Hepatic stellate cell (primary cell): ENCODE measurements at regions not wholly inside any gene's neighbourhood (a gene's known extent, or its start where the extent isn't known, plus 50 kb on each side); places are given as distances from the start of the nearest gene placed in this dataset.

Experiments used
- DNase-seq: peaks from one replicate; pipeline ENCODE4 v3.0.0; 2011; ENCODE audit warnings: low spot score

DNA sequence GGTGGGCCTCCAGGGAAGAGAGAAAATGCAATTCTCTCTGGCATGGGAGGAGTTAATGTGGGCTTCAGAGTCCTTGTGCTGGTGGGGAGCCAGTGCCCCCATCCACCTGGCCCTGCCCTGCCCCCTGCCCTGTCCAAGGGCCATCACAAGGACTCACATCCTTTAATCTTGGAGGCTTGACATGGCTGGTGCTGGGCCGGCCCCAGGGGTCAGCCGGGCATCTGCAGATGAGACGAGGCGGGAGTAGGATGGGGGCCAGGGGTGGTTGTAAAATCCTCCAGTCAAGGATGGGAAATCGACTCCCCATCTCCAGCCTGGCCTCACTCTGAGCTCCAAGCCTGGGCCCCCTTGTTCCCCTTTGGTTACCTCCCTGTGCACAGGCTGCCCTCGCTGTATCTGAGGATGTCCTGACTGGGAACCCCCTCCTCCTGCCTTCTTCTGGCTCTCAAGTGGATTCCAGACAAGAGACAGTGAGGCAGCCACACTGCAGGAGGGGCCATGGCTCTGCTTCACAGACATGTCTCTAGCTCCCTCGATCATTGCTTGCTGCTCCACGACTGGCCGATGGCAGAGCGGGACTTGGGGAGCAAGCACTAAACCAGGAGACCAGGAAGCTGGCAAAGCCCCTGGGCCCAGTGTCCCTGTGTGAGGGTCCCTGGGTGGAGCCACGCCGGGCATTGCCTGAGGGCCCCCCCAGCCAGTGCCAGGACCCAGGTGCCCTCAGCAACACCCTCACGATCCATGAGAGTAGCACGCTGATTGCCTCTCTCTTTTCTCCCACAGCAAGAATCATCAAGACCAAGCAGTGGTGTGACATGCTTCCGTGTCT is 1120.5 kb downstream of the BRD1 start:
- DNase-seq, result no peak

DNA sequence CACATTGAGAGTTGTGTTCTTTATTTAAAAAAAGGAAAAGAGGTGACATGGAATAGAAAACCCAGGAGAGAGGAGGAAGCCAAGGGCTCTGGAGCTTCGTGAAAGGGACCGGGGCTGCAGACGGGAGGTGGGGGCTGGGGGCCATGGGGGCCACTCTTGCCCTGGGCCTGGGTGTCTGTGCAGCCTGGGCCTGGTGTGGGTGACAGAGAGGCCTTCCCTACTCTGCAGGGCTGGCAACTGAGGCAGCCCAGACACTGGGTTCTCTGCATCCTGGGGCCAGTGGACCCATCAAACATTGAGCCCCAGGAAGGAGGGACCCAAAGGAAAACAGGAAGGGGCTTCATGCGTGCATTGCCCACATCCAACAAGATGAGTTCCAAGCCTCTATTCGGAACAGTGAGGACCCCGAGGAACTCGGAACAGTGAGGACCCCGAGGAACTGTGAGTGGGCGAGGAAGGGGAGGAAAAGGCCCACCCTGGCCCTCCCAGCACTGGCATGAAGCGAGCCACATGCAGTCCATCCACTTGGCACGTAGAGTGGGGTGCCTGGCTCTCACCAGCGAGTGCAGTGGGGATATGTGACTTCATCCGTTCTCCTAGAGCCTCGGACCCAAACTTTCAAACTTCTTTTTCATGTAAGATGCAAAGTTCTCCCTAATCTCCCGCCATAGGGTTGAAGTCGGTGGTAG is 1121.6 kb downstream of the BRD1 start:
- DNase-seq, result no peak

DNA sequence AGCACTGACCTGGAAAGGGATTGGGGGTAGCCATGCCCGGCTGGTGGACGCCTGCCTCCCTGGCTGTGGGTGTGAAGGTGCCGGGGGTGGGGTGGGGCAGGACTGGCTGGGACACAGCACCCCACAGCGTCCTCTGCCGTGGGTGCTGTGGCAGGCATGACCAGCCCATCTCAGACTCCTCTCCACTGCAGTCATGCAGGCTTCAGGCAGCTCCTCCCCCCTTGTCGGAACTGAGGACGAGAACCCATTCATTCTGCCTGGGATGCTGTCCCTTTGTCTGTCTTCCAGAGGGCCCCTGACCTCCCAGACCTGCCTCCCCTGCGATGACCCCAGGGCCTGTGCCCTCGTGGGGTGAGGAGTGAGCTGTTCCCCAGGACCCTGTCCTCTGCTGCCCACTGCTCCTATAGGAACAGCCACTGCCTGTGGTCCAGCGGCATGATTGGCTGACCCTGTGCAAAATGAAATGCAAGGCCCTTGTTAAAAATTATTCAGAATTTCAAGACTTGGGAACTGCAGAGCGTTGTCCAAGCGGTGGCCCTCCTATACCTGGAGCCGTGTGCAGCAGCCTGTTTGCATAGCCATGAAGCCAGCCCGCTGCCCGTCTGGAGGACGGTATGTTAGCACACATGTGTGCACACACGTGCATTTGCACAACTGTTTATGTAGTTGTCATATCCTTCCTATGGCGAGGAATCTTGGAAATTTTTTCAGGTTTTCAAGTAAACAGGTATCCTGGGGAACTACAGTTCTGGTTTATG is 1122.3 kb downstream of the BRD1 start:
- no peak for DNase-seq

DNA sequence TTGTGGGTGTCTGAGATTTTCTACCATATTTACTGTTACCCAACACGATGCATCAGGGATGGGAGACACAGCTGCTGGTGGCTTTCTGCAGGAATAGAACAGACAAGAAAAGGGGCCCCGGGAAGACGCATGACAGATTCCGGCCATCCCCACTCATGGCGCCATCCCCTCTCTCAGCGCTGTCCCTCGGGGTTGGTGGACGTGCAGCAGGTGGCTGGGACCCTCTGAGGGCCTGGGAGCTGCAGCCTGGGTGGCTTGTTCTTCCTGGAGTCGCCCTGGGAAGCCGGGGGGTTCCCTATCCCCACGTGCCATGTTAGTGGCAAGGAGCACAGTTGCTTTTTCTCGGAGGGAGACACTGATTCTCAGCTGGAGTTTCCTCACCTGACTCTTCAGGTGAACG is 1123.3 kb downstream of the BRD1 start:
- no peak for DNase-seq

DNA sequence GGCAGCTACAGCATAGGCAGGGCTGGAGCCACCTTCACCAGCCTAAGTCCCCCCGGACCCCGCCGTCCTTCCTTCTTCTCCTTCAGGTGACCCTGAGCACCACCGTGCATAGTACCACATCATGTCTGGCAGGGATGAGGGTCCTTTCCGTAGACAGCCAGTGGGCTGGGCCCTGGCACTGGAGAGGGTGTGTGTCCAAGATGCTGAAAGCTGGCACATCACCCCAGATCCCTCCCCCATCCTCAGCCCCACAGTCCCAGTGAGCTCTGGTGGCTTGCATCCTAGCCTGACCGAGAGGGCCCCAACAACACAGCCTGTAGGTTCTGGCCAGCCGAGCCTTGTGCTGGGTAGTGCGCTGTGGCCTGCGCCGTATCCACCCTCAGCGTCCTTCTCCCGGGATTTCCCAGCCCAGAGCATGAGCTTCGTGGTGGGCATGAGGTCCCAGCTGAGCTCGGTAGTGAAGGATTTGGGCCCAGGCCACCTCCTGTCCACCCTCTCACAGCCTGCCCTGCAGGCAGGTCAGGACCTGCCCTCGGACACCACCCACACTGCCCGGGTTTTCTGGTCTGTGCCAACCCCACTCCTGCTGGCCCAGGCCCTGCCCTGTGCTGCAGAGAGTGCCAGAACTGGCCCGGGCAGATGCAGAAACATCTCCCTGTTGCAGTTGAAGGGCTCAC is 1124.3 kb downstream of the BRD1 start:
- no peak for DNase-seq

DNA sequence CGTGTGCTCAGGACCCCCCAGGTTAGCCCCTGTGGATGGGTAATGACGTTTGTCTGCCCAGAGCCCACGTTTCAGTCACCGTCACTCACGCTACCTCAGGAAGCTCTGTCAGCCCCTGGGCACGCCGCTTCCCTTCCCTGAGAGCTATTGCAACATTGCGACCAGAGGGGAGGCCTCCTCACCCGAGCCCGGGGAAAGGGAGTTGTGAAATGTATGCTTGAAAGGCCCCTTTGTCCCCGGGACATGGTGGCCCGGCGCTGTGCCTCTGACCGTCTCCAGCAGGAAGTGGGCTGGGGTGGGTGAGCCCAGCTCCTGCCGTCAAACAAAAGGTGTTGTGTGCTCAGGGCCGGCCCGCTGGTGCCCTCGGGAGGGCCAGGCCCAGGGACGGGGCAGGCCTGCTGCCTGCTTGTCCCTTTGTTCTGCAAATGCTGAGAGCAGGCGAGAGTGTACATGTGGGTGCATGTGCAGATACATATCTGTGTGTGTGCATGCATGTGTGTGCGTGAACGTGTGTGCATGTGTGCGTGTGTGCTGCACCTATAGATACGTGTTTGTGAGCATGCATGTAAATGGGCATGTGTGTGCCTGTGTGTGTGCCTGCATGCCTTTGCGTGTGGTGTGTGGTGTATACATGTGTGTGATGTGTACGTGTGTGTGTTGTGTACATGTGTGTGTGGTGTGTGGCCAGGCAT is 1125.0 kb downstream of the BRD1 start:
- no peak for DNase-seq

DNA sequence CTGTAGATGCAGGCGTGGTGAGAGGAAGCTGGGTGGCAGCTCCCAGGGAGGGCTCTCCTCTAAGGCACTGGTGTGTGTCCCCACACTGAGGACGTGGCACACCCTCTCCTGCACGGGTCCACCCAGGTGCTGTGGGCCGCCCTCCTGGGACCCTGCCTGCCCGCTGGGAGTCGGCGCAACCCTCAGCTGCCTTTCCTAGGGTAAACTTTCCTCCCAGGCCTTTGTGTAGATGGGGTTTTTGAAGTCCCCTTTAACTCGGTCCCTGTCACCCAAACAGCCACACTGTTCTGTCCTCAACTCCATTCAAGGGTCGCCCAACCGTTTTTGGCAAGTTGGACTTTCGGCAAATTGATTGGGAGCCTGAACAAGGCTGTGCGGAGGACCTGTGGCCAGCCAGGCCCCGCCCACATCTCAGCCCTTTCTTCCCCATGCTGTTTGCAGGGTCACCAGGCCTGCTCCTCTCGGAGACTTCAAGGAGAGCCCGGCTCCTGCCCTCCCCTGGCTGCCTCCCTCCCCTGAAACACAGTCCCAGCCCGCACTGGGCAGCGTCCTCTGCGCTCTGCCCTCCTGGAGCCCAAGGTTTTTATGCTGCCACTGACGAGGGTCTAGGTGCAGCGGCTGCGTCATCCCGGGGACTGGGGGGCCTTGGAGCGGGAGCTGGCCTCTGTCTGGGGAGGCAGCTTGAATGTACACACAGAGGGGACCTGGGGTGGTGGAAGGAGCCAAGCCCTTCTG is 1126.2 kb downstream of the BRD1 start:
- DNase-seq, result no peak

DNA sequence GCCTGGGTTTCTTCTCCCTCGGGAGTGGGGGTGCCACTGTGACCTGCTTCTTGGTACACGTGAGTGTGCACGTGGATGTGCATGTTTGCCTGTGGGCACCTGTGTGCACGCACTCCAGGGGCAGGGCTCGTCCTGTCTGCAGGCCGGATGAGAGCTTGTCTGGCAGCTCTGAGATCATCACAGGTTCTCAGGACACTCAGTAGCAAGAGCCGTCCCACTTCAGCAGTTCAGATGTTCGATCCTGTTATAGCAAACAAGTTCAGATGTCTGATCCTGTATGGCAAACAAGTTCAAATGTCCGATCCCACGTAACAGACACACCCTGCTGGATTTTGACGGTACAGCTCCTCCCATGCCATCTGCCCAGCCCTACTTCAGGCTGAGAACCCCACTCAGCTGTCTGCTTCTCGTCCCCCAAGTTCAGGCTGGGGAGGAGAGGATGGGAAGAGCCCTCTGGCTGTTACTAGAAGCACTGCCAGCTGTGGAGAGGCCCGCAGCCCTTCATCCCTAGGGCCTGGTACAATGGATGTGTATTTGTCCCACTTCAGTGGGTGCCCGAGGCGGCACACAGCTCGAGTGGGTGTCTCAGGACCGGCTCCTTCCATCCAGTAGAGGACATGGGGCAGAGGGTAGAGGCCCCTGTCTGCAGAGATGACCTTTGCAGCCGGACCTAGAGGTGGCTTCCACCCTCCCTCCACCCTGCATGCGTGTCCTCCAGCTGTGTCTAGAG is 1126.9 kb downstream of the BRD1 start:
- no peak for DNase-seq

DNA sequence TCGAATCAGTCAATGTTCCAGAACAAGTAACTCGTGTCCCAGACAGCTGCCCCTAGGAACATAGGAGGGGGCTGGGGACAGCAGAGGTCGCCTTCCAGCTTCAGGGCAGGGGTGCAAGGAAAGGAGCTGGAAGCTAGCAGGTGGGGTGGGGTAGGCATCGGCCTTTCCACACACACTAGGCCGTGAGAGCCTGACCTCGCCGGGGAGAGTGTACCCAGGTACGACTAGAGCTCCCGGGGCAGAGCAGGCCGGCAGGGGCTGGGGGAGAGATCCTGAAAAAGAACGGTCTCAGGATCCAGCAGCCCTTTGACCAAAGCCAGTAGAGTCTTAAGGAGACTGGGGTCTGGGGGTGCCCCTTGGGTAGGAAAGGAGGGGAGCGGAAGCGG is 1127.5 kb downstream of the BRD1 start:
- no peak for DNase-seq

DNA sequence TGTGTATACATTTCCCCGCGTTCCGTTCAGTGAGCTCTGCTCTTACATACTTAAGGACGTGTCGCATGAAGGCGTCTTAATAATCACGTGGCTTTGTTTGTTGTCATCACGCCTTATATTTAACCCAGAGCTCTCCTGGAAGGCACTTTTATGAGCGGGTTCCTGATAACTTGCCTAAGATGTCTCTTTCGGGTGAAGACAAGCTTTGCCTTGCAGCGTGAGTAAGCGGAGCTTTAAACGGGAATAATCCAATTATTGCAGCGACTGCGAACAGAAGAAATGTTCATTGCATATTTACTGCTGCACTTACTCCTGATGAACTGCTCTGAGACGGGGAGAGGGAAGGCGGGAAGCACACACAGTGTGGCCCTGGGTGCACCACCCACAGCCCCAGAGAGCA is 1128.2 kb downstream of the BRD1 start:
- DNase-seq, result no peak

DNA sequence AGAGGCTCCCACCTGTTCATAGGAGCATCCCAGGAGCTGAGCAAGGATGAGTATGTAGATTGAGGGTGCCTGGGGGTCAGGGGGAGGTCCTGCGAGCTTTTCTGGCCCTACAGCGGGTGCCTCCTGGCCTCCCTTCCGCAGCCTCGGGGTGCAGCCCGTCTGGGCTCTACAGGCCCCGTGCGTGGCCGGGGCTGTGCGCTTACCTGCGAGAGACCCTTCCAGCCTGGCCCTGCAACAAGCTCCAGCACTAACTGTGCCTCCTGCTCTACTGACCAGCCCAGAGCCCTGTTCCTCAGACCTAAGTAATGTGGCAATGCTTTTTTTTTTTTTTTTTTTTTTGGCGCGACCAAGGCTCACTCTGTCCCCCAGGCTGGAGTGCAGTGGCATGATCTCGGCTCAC is 1129.1 kb downstream of the BRD1 start:
- no peak for DNase-seq

DNA sequence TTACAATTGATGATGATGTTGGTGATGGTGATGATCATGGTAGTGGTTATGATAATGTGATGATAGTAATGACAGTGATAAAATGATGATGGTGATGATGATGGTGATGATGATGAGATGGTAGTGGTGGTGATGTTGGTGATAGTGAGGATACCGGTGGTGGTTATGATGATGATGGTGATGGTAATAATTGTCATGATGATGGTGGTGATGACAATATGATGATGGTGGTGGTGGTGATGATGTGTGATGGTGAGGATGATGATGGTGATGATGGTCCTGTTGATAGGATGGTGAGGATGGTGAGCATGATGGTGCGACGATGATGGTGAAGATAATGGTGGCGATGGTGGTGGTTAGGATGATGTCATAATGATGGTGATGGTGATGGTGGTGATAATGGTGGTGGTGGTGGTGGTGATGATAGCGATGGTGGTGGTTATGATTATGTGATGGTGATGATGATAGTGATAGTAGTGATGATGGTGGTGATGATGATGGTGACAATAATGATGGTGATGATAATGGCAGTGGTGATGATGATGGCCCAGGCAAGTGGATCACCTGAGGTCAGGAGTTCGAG is 1129.9 kb downstream of the BRD1 start:
- no peak for DNase-seq

DNA sequence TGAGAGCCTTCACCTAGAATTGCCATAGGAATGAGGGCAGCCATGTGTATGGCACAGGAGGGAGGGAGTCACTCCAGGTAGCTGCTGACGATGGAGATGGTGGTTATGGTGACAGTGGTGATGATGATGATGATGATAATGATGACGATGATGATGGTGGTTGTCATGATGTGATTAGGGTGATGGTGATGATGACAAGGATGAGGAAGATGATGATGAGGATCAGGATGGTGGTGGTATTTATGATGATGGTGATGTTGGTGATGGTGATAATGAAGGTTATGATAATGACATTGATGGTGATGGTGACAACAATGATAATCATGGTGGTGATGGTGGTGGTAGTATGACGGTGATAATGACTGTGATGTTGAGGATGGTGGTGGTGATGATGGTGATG is 1130.5 kb downstream of the BRD1 start:
- DNase-seq, result no peak

DNA sequence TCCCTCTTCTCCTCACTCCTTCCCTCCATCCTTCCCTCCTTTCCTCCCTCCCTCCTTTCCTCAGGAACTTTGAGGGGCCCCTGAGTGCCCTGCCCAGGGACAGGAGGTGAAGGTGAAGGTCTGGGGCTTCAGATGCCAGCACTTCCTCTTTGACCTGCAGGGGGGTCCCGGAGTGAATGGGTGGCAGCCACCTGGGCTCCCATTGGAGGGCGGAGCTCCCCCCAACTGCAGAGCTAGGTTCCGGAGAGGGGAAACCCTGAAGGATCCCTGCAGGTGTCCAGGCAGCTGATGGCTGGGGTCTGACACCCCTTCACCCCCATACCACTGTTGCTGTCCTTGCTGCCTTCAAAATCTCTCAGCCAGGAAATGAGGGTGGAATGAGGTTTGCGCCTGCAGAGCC is 1131.3 kb downstream of the BRD1 start:
- DNase-seq, result no peak

DNA sequence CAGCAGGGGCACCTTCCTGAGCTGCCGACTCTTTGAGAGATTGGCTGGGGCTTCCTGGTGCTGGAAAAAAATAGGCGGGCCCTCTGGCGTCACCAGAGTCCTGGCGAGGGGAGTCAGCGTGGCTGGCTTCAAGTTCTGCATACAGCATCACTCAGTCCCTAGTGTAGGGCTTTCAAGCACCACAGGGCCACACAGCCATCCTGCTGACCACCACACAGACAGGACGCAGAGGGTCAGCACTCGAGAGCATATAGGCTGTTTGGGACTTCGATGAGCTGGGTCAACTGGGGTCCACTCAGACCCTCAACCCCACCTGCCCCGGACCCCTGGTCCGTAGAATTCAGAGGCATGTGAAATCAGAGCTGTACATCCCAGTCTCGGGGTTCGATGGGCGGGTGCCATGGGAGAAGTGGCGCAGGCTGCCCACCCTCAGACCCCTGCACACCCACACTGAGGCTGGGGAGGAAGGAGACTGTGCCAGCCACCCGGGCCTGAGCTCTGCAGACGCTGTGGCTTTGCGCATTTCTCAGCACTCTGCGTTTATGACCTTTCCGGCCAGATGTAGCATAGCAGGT is 1131.9 kb downstream of the BRD1 start:
- no peak for DNase-seq

DNA sequence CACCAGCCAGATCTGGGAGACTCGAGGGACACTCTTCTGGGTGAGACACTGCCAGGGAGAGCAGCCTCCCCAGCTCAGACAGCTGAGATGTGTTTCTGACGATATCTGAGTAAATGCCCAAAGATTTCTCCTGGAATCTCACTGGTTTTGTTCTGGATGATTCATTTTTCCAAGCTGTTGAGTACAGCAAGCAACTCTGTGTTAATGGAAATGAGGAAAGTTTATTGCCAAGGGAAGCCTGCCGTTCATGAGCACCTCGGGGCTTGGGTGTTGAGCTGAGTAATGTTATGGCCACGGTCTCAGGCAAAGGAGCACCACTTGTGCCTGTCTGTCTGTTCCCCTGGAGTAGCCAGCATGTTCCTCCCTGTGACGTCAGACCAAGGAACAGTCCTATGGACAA is 1132.4 kb downstream of the BRD1 start:
- DNase-seq, result no peak

DNA sequence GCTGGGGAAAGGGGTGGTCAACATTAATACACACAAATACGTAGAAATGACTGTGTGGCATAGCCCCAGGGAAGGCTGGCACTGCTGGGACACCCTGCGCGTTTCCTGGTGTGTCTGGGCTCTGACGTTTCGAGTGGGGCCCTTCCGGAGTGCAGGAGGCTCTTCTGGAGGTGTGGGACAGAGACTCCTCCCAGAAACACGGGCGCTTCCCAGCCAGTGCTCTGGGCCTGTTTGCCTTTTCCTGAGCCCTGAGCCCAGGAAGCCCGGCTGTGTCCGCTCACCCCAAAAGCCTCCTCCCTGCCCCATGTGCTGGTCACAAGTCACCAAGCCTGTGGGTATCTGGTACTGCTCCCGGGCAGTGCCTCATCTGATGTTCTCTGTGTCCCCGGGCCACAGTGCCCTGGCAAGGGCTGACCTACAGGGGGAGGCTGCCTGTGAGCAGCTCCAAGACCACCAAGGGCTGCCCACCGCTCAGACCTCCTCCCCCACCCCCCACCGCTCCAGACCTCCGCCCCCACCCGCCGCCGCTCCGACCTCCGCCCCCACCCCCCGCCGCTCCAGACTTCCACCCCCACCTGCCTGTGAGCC is 1133.3 kb downstream of the BRD1 start:
- no peak for DNase-seq

DNA sequence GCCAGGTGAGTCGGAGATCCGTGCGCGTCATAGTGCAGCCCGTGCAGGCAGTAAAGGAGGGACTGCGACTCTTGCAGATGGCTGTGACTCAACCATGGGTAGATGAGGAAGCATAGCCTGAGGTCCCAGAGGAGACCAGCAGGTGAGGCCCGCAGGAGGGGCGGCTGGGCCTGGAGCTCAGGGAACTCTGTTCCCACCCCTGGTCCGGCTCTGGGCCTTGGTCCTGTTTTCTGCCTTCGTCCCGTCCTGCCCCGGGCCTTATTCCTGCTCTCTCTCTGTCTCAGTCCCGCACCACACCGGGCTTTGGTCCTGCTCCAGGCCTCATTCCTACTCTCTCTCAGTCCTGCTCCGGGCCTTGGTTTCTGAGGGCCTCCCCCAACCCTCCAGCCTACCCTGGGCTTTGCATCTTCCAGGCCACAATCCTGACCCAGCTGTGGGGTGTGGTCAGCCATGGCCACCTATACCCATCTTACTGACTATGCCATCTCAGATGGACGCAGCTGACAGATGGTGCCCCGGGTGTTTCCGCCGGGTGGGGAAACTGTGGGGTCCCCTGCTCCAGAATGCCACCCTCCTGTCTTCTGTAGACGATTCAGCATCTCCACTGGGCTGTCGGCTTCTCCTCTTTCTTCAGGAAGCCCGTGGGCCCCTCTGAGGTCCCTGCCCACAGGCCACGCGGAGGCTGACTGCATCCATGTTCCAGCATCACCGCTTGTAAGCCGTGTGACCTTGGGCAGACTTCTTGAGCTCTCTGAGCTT is 1134.1 kb downstream of the BRD1 start:
- DNase-seq, result no peak
